ENCODE measurements at regions not wholly inside any gene's neighbourhood (a gene's known extent, or its start where the extent isn't known, plus 50 kb on each side); places are given as distances from the start of the nearest gene placed in this dataset.
"Not testable (repeated sequence)": the region's sequence is repeated elsewhere in the genome, so short reads cannot be mapped to it uniquely, and the experiment has no call there.

DNA sequence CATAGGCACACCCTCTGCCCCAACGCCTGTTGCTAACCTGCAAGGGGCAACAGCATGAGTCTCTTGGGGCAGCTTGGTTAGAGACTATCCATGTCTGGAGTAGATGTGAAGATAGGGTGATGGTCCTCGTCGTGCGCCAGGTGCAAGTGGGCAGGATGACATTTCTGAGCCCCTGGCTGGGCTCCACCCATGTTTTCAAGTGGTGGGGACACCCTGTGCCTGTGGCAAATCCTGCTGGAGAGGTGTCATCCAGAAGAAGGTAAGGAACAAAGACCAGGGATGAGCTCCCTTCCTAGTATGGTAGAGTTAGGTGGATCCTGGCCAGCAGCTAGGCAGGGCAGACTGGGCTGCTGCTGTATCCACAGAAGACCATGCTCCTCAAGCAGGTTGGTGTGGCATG is 152.6 kb downstream of the ABHD5 start (continued):
- TF ChIP-seq, protein P1, sequence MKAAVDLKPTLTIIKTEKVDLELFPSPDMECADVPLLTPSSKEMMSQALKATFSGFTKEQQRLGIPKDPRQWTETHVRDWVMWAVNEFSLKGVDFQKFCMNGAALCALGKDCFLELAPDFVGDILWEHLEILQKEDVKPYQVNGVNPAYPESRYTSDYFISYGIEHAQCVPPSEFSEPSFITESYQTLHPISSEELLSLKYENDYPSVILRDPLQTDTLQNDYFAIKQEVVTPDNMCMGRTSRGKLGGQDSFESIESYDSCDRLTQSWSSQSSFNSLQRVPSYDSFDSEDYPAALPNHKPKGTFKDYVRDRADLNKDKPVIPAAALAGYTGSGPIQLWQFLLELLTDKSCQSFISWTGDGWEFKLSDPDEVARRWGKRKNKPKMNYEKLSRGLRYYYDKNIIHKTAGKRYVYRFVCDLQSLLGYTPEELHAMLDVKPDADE (IDR thresholded peaks at IDR 0.05): no peak
- TF ChIP-seq EZH2phosphoT487 (IDR thresholded peaks at IDR 0.05; ENCODE audit: unreplicated experiment) (no peak), POLR2AphosphoS5 (IDR thresholded peaks at IDR 0.05; ENCODE audit: low read depth) (no peak)
- TF ChIP-seq, protein P2, sequence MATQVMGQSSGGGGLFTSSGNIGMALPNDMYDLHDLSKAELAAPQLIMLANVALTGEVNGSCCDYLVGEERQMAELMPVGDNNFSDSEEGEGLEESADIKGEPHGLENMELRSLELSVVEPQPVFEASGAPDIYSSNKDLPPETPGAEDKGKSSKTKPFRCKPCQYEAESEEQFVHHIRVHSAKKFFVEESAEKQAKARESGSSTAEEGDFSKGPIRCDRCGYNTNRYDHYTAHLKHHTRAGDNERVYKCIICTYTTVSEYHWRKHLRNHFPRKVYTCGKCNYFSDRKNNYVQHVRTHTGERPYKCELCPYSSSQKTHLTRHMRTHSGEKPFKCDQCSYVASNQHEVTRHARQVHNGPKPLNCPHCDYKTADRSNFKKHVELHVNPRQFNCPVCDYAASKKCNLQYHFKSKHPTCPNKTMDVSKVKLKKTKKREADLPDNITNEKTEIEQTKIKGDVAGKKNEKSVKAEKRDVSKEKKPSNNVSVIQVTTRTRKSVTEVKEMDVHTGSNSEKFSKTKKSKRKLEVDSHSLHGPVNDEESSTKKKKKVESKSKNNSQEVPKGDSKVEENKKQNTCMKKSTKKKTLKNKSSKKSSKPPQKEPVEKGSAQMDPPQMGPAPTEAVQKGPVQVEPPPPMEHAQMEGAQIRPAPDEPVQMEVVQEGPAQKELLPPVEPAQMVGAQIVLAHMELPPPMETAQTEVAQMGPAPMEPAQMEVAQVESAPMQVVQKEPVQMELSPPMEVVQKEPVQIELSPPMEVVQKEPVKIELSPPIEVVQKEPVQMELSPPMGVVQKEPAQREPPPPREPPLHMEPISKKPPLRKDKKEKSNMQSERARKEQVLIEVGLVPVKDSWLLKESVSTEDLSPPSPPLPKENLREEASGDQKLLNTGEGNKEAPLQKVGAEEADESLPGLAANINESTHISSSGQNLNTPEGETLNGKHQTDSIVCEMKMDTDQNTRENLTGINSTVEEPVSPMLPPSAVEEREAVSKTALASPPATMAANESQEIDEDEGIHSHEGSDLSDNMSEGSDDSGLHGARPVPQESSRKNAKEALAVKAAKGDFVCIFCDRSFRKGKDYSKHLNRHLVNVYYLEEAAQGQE (IDR thresholded peaks at IDR 0.05; ENCODE audit: unreplicated experiment): no peak

DNA sequence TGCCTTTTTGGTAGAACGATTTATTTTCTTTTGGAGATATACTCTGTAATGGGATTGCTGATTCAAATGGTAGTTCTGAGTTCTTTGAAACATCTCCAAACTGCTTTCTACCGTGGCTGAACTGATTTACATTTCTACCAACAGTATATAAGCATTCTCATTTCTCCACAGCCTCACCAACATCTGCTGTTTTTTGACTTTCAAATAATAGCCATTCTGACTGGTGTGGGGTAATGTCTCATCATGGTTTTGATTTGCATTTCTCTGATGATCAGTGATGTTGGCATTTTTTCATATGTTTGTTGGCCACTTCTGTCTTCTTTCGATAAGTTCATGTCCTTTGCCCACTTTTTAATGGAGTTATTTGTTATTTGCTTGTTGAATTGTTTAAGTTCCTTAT is 154.0 kb downstream of the ABHD5 start:
- Histone ChIP-seq H3F3A (replicated peaks; ENCODE audit: low read depth) (no peaks in the 10 kb centered on the region), H3K4me2 (no peak overlapping the region), H2AFZ (no peak overlapping the region), H3K4me1 (ENCODE audit: insufficient read depth) (no peaks in the 10 kb centered on the region), H3K27ac (ENCODE audit: low read depth) (no peak overlapping the region), H3K36me3 (ENCODE audit: insufficient read depth) (no peaks in the 10 kb centered on the region), H3K4me3 (no peak overlapping the region), H4K20me1 (replicated peaks; ENCODE audit: insufficient read depth) (no peaks in the 10 kb centered on the region), H3K9me2 (ENCODE audit: insufficient read depth) (peaks cover 5% of the 10 kb centered on the region; the same call in 1 of the 2 replicates), H3K27me3 (ENCODE audit: insufficient read depth) (no peaks in the 10 kb centered on the region), H3K79me2 (replicated peaks; ENCODE audit: insufficient read depth) (no peaks in the 10 kb centered on the region)
- no peaks in the 10 kb centered on the region for H3K27me3 Mint-ChIP-seq (ENCODE audit: insufficient read depth, low read depth, poor library complexity)
- H3K9me3 Mint-ChIP-seq: peaks cover 18% of the 10 kb centered on the region
- no peaks in the 10 kb centered on the region for H3K4me1 Mint-ChIP-seq
- no peak for ATAC-seq
- no peaks in the 10 kb centered on the region for H3K36me3 Mint-ChIP-seq (ENCODE audit: low read depth)
- no peak overlapping the region for H3K4me3 Mint-ChIP-seq
- no peak overlapping the region for H3K27ac Mint-ChIP-seq
- no peak for DNase-seq (ENCODE audit: low spot score)
- TF ChIP-seq CREB1 (CRISPR knock-in tag; IDR thresholded peaks at IDR 0.05; ENCODE audit: low read depth): no peak
- TF ChIP-seq, protein P3, sequence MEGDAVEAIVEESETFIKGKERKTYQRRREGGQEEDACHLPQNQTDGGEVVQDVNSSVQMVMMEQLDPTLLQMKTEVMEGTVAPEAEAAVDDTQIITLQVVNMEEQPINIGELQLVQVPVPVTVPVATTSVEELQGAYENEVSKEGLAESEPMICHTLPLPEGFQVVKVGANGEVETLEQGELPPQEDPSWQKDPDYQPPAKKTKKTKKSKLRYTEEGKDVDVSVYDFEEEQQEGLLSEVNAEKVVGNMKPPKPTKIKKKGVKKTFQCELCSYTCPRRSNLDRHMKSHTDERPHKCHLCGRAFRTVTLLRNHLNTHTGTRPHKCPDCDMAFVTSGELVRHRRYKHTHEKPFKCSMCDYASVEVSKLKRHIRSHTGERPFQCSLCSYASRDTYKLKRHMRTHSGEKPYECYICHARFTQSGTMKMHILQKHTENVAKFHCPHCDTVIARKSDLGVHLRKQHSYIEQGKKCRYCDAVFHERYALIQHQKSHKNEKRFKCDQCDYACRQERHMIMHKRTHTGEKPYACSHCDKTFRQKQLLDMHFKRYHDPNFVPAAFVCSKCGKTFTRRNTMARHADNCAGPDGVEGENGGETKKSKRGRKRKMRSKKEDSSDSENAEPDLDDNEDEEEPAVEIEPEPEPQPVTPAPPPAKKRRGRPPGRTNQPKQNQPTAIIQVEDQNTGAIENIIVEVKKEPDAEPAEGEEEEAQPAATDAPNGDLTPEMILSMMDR (conservative IDR thresholded peaks at IDR 0.05; ENCODE audit: low read depth in 2 of 2): no peak
- no peak for TF ChIP-seq STAT1 (IDR thresholded peaks at IDR 0.05; ENCODE audit: unreplicated experiment)
- no peak for TF ChIP-seq ZNF331 (CRISPR knock-in tag; IDR thresholded peaks at IDR 0.05; ENCODE audit: low read depth)
- TF ChIP-seq POLR2AphosphoS5 (IDR thresholded peaks at IDR 0.05; ENCODE audit: low read depth): no peak
- no peak for TF ChIP-seq ZNF114 (CRISPR knock-in tag; IDR thresholded peaks at IDR 0.05)
- no peak for TF ChIP-seq EZH2phosphoT487 (IDR thresholded peaks at IDR 0.05; ENCODE audit: unreplicated experiment)
- TF ChIP-seq NANOG (IDR thresholded peaks at IDR 0.05; ENCODE audit: borderline replicate concordance): no peak
- TF ChIP-seq EZH2 (IDR thresholded peaks at IDR 0.05; ENCODE audit: low read depth, unreplicated experiment): no peak

DNA sequence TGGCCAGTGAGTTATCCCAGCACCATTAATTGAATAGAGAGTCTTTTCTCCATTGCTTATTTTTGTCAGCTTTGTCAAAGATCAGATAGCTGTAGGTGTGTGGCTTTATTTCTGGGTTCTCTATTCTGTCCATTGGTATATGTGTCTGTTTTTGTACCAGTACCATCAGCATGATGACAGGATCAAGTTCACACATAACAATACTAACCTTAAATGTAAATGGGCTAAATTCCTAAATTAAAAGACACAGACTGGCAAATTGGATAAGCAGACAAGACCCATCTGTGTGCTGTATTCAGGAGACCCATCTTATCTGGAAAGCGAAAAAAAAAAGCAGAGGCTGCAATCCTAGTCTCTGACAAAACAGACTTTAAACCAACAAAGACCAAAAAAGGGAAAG is 154.8 kb downstream of the ABHD5 start:
- H3K9me3 Mint-ChIP-seq: peaks cover 18% of the 10 kb centered on the region
- ATAC-seq; H3K27me3 ChIP-seq (ENCODE audit: insufficient read depth); H3K79me2 ChIP-seq (replicated peaks; ENCODE audit: insufficient read depth); DNase-seq (ENCODE audit: low spot score); H3F3A ChIP-seq (replicated peaks; ENCODE audit: low read depth); H3K27ac Mint-ChIP-seq; H3K4me1 Mint-ChIP-seq; H3K27ac ChIP-seq (ENCODE audit: low read depth); H3K36me3 ChIP-seq (ENCODE audit: insufficient read depth); H2AFZ ChIP-seq; H3K4me1 ChIP-seq (ENCODE audit: insufficient read depth); H3K4me3 ChIP-seq; H3K4me2 ChIP-seq; H3K36me3 Mint-ChIP-seq (ENCODE audit: low read depth); H4K20me1 ChIP-seq (replicated peaks; ENCODE audit: insufficient read depth); H3K27me3 Mint-ChIP-seq (ENCODE audit: insufficient read depth, low read depth, poor library complexity); H3K9me2 ChIP-seq (ENCODE audit: insufficient read depth); H3K4me3 Mint-ChIP-seq: not testable (repeated sequence)
